ENCODE measurements at regions not wholly inside any gene's neighbourhood (a gene's known extent, or its start where the extent isn't known, plus 50 kb on each side); places are given as distances from the start of the nearest gene placed in this dataset.

- Histone ChIP-seq H4K20me1 (ENCODE audit: insufficient read depth) (no peaks in the 10 kb centered on the region), H3K79me2 (ENCODE audit: insufficient read depth) (no peaks in the 10 kb centered on the region), H3K4me3 (ENCODE audit: low read depth in 2 of 2, low read length in 1 of 2) (no peak overlapping the region), H3K27me3 (ENCODE audit: insufficient read depth) (no peaks in the 10 kb centered on the region), H3K36me3 (replicated peaks in 1 of 2; ENCODE audit: control insufficient read depth in 1 of 2, insufficient read depth in 2 of 2, low read length in 1 of 2) (no peaks in the 10 kb centered on the region), H3K4me2 (no peak overlapping the region), H3K27ac (ENCODE audit: low read depth in 2 of 2, low read length in 1 of 2) (no peak overlapping the region), H3K9me3 (no peaks in the 10 kb centered on the region), H3K9ac (no peak overlapping the region), H2AFZ (ENCODE audit: low read depth) (no peak overlapping the region), H3K9me2 (no peaks in the 10 kb centered on the region), H3F3A (replicated peaks; ENCODE audit: insufficient read depth) (no peaks in the 10 kb centered on the region), H3K4me1 (ENCODE audit: control insufficient read depth in 1 of 2, insufficient read depth in 2 of 2, low read depth in 1 of 2, low read length in 1 of 2) (peaks cover 18 to 20% of the 10 kb centered on the region in 2 experiments; a peak in 3 of 4 replicates)
- TF ChIP-seq NFIC (IDR thresholded peaks at IDR 0.05; ENCODE audit: borderline replicate concordance) = no peak
- no peak for TF ChIP-seq MXI1 (IDR thresholded peaks at IDR 0.05; ENCODE audit: low read depth, low read length)
- no peak for TF ChIP-seq FOXM1 (IDR thresholded peaks at IDR 0.05; ENCODE audit: low read depth)
- TF ChIP-seq GATA2 (CRISPR knock-in tag; IDR thresholded peaks at IDR 0.05) = no peak
- no peak for TF ChIP-seq JUND (IDR thresholded peaks at IDR 0.05)
- TF ChIP-seq TEAD4 (IDR thresholded peaks at IDR 0.05; ENCODE audit: borderline replicate concordance, insufficient read depth) = no peak
- TF ChIP-seq POLR2AphosphoS5 (IDR thresholded peaks at IDR 0.05; ENCODE audit: low read depth, low read length) = no peak
- 21% methylated on average over 2 of the region's 2 CpGs for WGBS (ENCODE audit: low lambda C conversion rate)
- CTCF ChIA-PET = no interaction called here
- POLR2A ChIA-PET = no interaction called here
- no peak for DNase-seq
Measured at GRCh38 chr5:54707841-54708240, 190.3 kb downstream of the SNX18 start.

GRCh38 chr5:54705994-54706653, 188.6 kb downstream of the SNX18 start:
- WGBS (ENCODE audit: low lambda C conversion rate) = 71% methylated on average over 1 of the region's 1 CpG

More at GRCh38 chr5:54705994-54706653, 188.6 kb downstream of the SNX18 start:
- H4K20me1 ChIP-seq (ENCODE audit: insufficient read depth) = no peaks in the 10 kb centered on the region
- POLR2A ChIA-PET = no interaction called here
- no peaks in the 10 kb centered on the region for H3F3A ChIP-seq (replicated peaks; ENCODE audit: insufficient read depth)
- H2AFZ ChIP-seq (ENCODE audit: low read depth) = no peak overlapping the region
- CTCF ChIA-PET = interaction anchor here (1.0 to 1.2 kb wide), 3 partner anchors 9 to 189 kb away, joined by 3 read pairs; partner anchors contain the start of gene SNX18
- no peak overlapping the region for H3K4me3 ChIP-seq (ENCODE audit: low read depth in 2 of 2, low read length in 1 of 2)
- no peak overlapping the region for H3K4me2 ChIP-seq
- no peaks in the 10 kb centered on the region for H3K36me3 ChIP-seq (replicated peaks in 1 of 2; ENCODE audit: control insufficient read depth in 1 of 2, insufficient read depth in 2 of 2, low read length in 1 of 2)
- H3K9ac ChIP-seq = no peak overlapping the region
- no peak overlapping the region for H3K27ac ChIP-seq (ENCODE audit: low read depth in 2 of 2, low read length in 1 of 2)
- TF ChIP-seq TEAD4 (IDR thresholded peaks at IDR 0.05; ENCODE audit: borderline replicate concordance, insufficient read depth) = no peak
- no peak for TF ChIP-seq ZBTB33 (IDR thresholded peaks at IDR 0.05; ENCODE audit: borderline replicate concordance, low read depth)
- TF ChIP-seq PBX3 (IDR thresholded peaks at IDR 0.05) = no peak
- TF ChIP-seq MXI1 (IDR thresholded peaks at IDR 0.05; ENCODE audit: low read depth, low read length) = no peak
- no peak for TF ChIP-seq SIN3A (IDR thresholded peaks at IDR 0.05; ENCODE audit: borderline replicate concordance, low read depth, low read length)
- no peak for TF ChIP-seq RCOR1 (IDR thresholded peaks at IDR 0.05; ENCODE audit: low read length)
- no peak for TF ChIP-seq GATA2 (CRISPR knock-in tag; IDR thresholded peaks at IDR 0.05)
- TF ChIP-seq MAX (IDR thresholded peaks at IDR 0.05; ENCODE audit: low read depth) = no peak
- no peak for TF ChIP-seq RAD21 (IDR thresholded peaks at IDR 0.05; ENCODE audit: low read length)
- no peak for TF ChIP-seq SMC3 (IDR thresholded peaks at IDR 0.05; ENCODE audit: low read depth, low read length)
- no peak for TF ChIP-seq USF1 (IDR thresholded peaks at IDR 0.05; ENCODE audit: borderline replicate concordance, low read depth)
- no peak for TF ChIP-seq POLR2AphosphoS5 (IDR thresholded peaks at IDR 0.05; ENCODE audit: low read depth, low read length)
- no peak for TF ChIP-seq IRF3 (IDR thresholded peaks at IDR 0.05; ENCODE audit: low read depth, low read length)
- TF ChIP-seq CHD2 (IDR thresholded peaks at IDR 0.05; ENCODE audit: low read length, partially characterized antibody) = no peak
- no peak for TF ChIP-seq JUND (IDR thresholded peaks at IDR 0.05)
- TF ChIP-seq FOXJ3 (CRISPR knock-in tag; IDR thresholded peaks at IDR 0.05) = no peak
- no peak for TF ChIP-seq TAF1 (IDR thresholded peaks at IDR 0.05; ENCODE audit: borderline replicate concordance, low read depth, low read length)
- DNase-seq = no peak
- H3K9me2 ChIP-seq = no peaks in the 10 kb centered on the region
- H3K79me2 ChIP-seq (ENCODE audit: insufficient read depth) = no peaks in the 10 kb centered on the region
- H3K27me3 ChIP-seq (ENCODE audit: insufficient read depth) = no peaks in the 10 kb centered on the region
- peaks cover 20 to 33% of the 10 kb centered on the region in 2 experiments; a peak in 3 of 4 replicates for H3K4me1 ChIP-seq (ENCODE audit: control insufficient read depth in 1 of 2, insufficient read depth in 2 of 2, low read depth in 1 of 2, low read length in 1 of 2)
- no peaks in the 10 kb centered on the region for H3K9me3 ChIP-seq

All from SK-N-SH (cell line).